Hepatic stellate cell (primary cell): ENCODE measurements at regions not wholly inside any gene's neighbourhood (a gene's known extent, or its start where the extent isn't known, plus 50 kb on each side); places are given as distances from the start of the nearest gene placed in this dataset.

ENCODE experiments used
- DNase-seq: peaks from one replicate; pipeline ENCODE4 v3.0.0; 2011; ENCODE audit warnings: low spot score

GRCh38 chr14:86057018-86057667 lies 527.2 kb downstream of the FLRT2 start:
- no peak for DNase-seq

- no peak for DNase-seq
Observed at GRCh38 chr14:86055512-86056075, 525.6 kb downstream of the FLRT2 start.

- DNase-seq, result no peak
Observed at GRCh38 chr14:86052868-86053267, 522.9 kb downstream of the FLRT2 start.

GRCh38 chr14:86050757-86051156 lies 520.8 kb downstream of the FLRT2 start:
- no peak for DNase-seq

- DNase-seq, result no peak
Observed at GRCh38 chr14:86050072-86050683, 520.2 kb downstream of the FLRT2 start.

GRCh38 chr14:86039176-86039575 lies 509.2 kb downstream of the FLRT2 start:
- DNase-seq, result no peak

- DNase-seq, result no peak
Observed at GRCh38 chr14:86038387-86039042, 508.6 kb downstream of the FLRT2 start.

GRCh38 chr14:86035882-86036281 lies 505.9 kb downstream of the FLRT2 start:
- no peak for DNase-seq

- no peak for DNase-seq
Observed at GRCh38 chr14:86027990-86028389, 498.0 kb downstream of the FLRT2 start.

GRCh38 chr14:86027144-86027543 lies 497.2 kb downstream of the FLRT2 start:
- no peak for DNase-seq

- no peak for DNase-seq
Observed at GRCh38 chr14:86022031-86022629, 492.2 kb downstream of the FLRT2 start.

- DNase-seq, result no peak
Observed at GRCh38 chr14:86020841-86021240, 490.9 kb downstream of the FLRT2 start.

GRCh38 chr14:86015941-86016340 lies 486.0 kb downstream of the FLRT2 start:
- no peak for DNase-seq

GRCh38 chr14:86015511-86015910 lies 485.6 kb downstream of the FLRT2 start:
- DNase-seq, result no peak

GRCh38 chr14:86013641-86014040 lies 483.7 kb downstream of the FLRT2 start:
- DNase-seq, result no peak

- no peak for DNase-seq
Observed at GRCh38 chr14:86012461-86012860, 482.5 kb downstream of the FLRT2 start.

GRCh38 chr14:86003998-86004397 lies 474.1 kb downstream of the FLRT2 start:
- no peak for DNase-seq

GRCh38 chr14:85996551-85996950 lies 466.6 kb downstream of the FLRT2 start:
- no peak for DNase-seq

- DNase-seq, result no peak
Observed at GRCh38 chr14:85991156-85991555, 461.2 kb downstream of the FLRT2 start.

- DNase-seq, result no peak
Observed at GRCh38 chr14:85987907-85988306, 458.0 kb downstream of the FLRT2 start.

- DNase-seq, result no peak
Observed at GRCh38 chr14:85987292-85987691, 457.3 kb downstream of the FLRT2 start.

GRCh38 chr14:85978582-85979250 lies 448.8 kb downstream of the FLRT2 start:
- no peak for DNase-seq
